IMR-90 (cell line): ENCODE measurements at regions not wholly inside any gene's neighbourhood (a gene's known extent, or its start where the extent isn't known, plus 50 kb on each side); places are given as distances from the start of the nearest gene placed in this dataset.

Source experiments
- ATAC-seq: fragments of 200-7000 bp; cut with Tn5 transposase; 2 replicates; pipeline ENCODE4 v1.9.1; 2020; ENCODE audit warnings: low read depth, mild to moderate bottlenecking, moderate library complexity
- BruUV-seq: library from RNA; stranded (reverse); fragments of 400-500 nt; replicated peaks from 2 replicates; lab custom pipeline; 2021; lab: Mats Ljungman, UMichigan
- CTCF ChIA-PET: fragments of 300-600 bp; formaldehyde crosslinking; extraction: SDS; loops from one replicate; lab custom pipeline; 2021; ENCODE audit warnings: antibody characterized with exemption; lab: Yijun Ruan, JAX
- POLR2A ChIA-PET: fragments of 300-600 bp; sonication (Branson Sonifier 250); formaldehyde crosslinking; loops from one replicate; lab custom pipeline; 2022; ENCODE audit warnings: antibody characterized with exemption; ENCODE audit not compliant: unreplicated experiment; lab: Charles Lee
- DNase-seq: peaks from one replicate; pipeline ENCODE4 v3.0.0; 2013
- H2AFZ ChIP-seq: replicated peaks from 2 replicates; pipeline ENCODE3; 2013; ENCODE audit warnings: low read length, mild to moderate bottlenecking; ENCODE audit not compliant: poor library complexity
- H2AK5ac ChIP-seq: 2 replicates; pipeline ENCODE4 v1.6.1; 2013; ENCODE audit warnings: low read depth, low read length, inconsistent platforms
- H2AK9ac ChIP-seq: replicated peaks from 2 replicates; pipeline ENCODE3; 2013; ENCODE audit warnings: mild to moderate bottlenecking, low read depth, low read length, moderate library complexity; ENCODE audit not compliant: poor library complexity
- H2BK120ac ChIP-seq: 2 replicates; pipeline ENCODE4 v1.6.1; 2013; ENCODE audit warnings: low read depth, low read length, inconsistent platforms
- H2BK15ac ChIP-seq: 3 replicates; pipeline ENCODE4 v1.6.1; 2013; ENCODE audit warnings: low read depth, low read length, inconsistent platforms
- H2BK20ac ChIP-seq: 2 replicates; pipeline ENCODE4 v1.6.1; 2013; ENCODE audit warnings: low read depth, mild to moderate bottlenecking, inconsistent platforms, low read length, moderate library complexity
- H2BK5ac ChIP-seq: 2 replicates; pipeline ENCODE4 v1.6.1; 2013; ENCODE audit warnings: mild to moderate bottlenecking, low read depth, low read length, inconsistent platforms; ENCODE audit not compliant: poor library complexity, severe bottlenecking
- H3K14ac ChIP-seq: replicated peaks from 2 replicates; pipeline ENCODE4 v1.6.1; 2013; ENCODE audit warnings: low read depth, low read length, inconsistent platforms
- H3K18ac ChIP-seq: 2 replicates; pipeline ENCODE4 v1.6.1; 2013; ENCODE audit warnings: low read depth, low read length, control low read depth
- H3K23ac ChIP-seq: 2 replicates; pipeline ENCODE4 v1.6.1; 2013; ENCODE audit warnings: low read depth, low read length, inconsistent platforms
- H3K27ac ChIP-seq: 2 replicates; pipeline ENCODE4 v1.5.1; 2013; ENCODE audit warnings: mild to moderate bottlenecking, control low read depth, low read length; ENCODE audit not compliant: insufficient read depth
- H3K27me3 ChIP-seq: 2 replicates; pipeline ENCODE4 v1.6.1; 2013; ENCODE audit warnings: low read length; ENCODE audit not compliant: control insufficient read depth, insufficient read depth
- H3K36me3 ChIP-seq: 2 replicates; pipeline ENCODE4 v1.6.1; 2013; ENCODE audit warnings: low read length, mixed read lengths; ENCODE audit not compliant: control insufficient read depth, insufficient read depth
- H3K4ac ChIP-seq: 2 replicates; pipeline ENCODE4 v1.6.1; 2013; ENCODE audit warnings: low read depth, low read length, inconsistent platforms
- H3K4me1 ChIP-seq: 2 replicates; pipeline ENCODE4 v1.6.1; 2013; ENCODE audit warnings: low read length, mixed read lengths; ENCODE audit not compliant: control insufficient read depth, insufficient read depth
- H3K4me2 ChIP-seq: 2 replicates; pipeline ENCODE4 v1.6.1; 2013; ENCODE audit warnings: low read depth, mild to moderate bottlenecking, control low read depth, low read length, moderate library complexity
- H3K4me3 ChIP-seq: 2 replicates; pipeline ENCODE4 v1.5.1; 2013; ENCODE audit warnings: low read depth, mild to moderate bottlenecking, control low read depth, low read length, moderate library complexity; ENCODE audit not compliant: insufficient read depth
- H3K56ac ChIP-seq: 2 replicates; pipeline ENCODE4 v1.6.1; 2013; ENCODE audit warnings: low read length, inconsistent platforms; ENCODE audit not compliant: insufficient read depth; ENCODE audit errors: extremely low read depth
- H3K79me1 ChIP-seq, 2 experiments: 2 replicates each; pipeline ENCODE4 v1.6.1; 2013; ENCODE audit warnings: low read length in 2 of 2, inconsistent platforms in 1 of 2, low read depth in 1 of 2
- H3K9ac ChIP-seq: 2 replicates; pipeline ENCODE4 v1.6.1; 2013; ENCODE audit warnings: low read depth, low read length, control low read depth
- H3K9me1 ChIP-seq: 2 replicates; pipeline ENCODE4 v1.6.1; 2013; ENCODE audit warnings: low read length, inconsistent platforms; ENCODE audit not compliant: insufficient read depth
- H3K9me3 ChIP-seq: 2 replicates; pipeline ENCODE4 v1.6.1; 2013; ENCODE audit warnings: low read length; ENCODE audit not compliant: control insufficient read depth, insufficient read depth
- H4K20me1 ChIP-seq: 2 replicates; pipeline ENCODE4 v1.6.1; 2013; ENCODE audit warnings: low read length, inconsistent platforms; ENCODE audit not compliant: insufficient read depth
- H4K5ac ChIP-seq: 2 replicates; pipeline ENCODE4 v1.6.1; 2013; ENCODE audit warnings: mild to moderate bottlenecking, low read depth, low read length, control low read depth
- H4K8ac ChIP-seq, 2 experiments: 2 replicates each; pipeline ENCODE4 v1.6.1; 2013; ENCODE audit warnings: low read depth in 2 of 2, low read length in 2 of 2, control low read depth in 1 of 2, inconsistent platforms in 1 of 2
- H4K91ac ChIP-seq: 2 replicates; pipeline ENCODE4 v1.6.1; 2013; ENCODE audit warnings: low read depth, low read length, inconsistent platforms; ENCODE audit not compliant: insufficient read depth
- CEBPB ChIP-seq: IDR thresholded peaks from 2 replicates; pipeline ENCODE4 v1.6.1; 2012; ENCODE audit warnings: low read depth, low read length, improper control_type of control experiment
- MAZ ChIP-seq: IDR thresholded peaks from 2 replicates; pipeline ENCODE4 v1.6.1; 2012; ENCODE audit warnings: low read depth, mild to moderate bottlenecking, low read length, improper control_type of control experiment, moderate library complexity, borderline replicate concordance
- RAD21 ChIP-seq: IDR thresholded peaks from 2 replicates; pipeline ENCODE4 v1.6.1; 2012; ENCODE audit warnings: low read length, improper control_type of control experiment
- RFX5 ChIP-seq: IDR thresholded peaks from 2 replicates; pipeline ENCODE4 v1.8.0; 2012; ENCODE audit warnings: low read depth, mild to moderate bottlenecking, low read length, moderate library complexity
- WGBS, 2 experiments: methylation state at CpG; one replicate each; pipeline versions ENCODE4 v1.1.5 to v1.1.7; 2013; ENCODE audit warnings: missing lambda C conversion rate in 2 of 2; ENCODE audit not compliant: insufficient read length in 1 of 2; ENCODE audit errors: extremely low coverage in 2 of 2; 5-methylcytosine and 5-hydroxymethylcytosine counted together
- dilution Hi-C: fragments of 300-500 bp; cut with HindIII; formaldehyde crosslinking; loops from one replicate; pipeline ENCODE4 v1.14.3; 2018; ENCODE audit warnings: low sequenced_read_pairs; ENCODE audit not compliant: unreplicated experiment
- in situ Hi-C: fragments of 300-500 bp; cut with MboI; formaldehyde crosslinking; loops from 3 replicates; pipeline ENCODE4 v1.14.3; 2019; ENCODE audit warnings: low sequenced_read_pairs, inconsistent platforms, mixed read lengths
- intact Hi-C: fragments of 100-400 bp; cut with micrococcal nuclease; formaldehyde crosslinking; loops from 2 replicates; pipeline ENCODE4 v1.10.0; 2022
- TF ChIP-seq, protein P1 (sequence below): conservative IDR thresholded peaks from 2 replicates; pipeline ENCODE4 v1.5.1; 2012; ENCODE audit warnings: mild to moderate bottlenecking, low read depth, low read length, improper control_type of control experiment

DNA sequence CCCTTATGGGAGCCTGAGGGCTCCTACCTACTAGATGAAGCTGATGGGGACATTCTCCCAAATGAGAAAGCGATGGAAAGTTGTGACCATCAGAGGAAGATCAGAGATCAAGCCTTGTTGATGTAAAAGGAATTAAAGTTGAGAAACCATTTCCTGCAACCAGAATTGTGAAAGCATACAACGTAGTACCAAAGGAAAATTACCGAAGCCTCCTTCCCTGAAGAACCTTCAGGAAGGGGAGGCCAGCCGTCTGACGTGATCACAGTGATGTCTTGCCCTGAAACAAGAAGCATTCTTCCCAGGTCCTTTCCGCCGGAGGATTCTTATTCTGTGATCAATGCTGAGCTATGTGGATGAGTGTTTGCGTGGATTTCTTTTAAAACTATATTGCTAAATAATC is 211.6 kb upstream of the TNP1 start:
- dilution Hi-C loops (no loop called here), intact Hi-C loops (no loop called here), in situ Hi-C loops (no loop called here)
- Histone ChIP-seq H2AK9ac (no peak overlapping the region), H3K9me3 (peaks cover 4% of the 10 kb centered on the region), H3K4ac (0 out of 2 replicates have a peak overlapping the region, but pooled peaks have one; percentile 49), H3K23ac (no peak overlapping the region), H2BK15ac (peak overlapping the region; percentile 90; the same call in 2 of the 3 replicates), H3K4me3 (no peak overlapping the region), H4K20me1 (no peaks in the 10 kb centered on the region), H2AK5ac (peak overlapping the region; percentile 32), H4K8ac (peak overlapping the region; percentile 56 to 68; a peak in 3 of 4 replicates), H4K91ac (peak overlapping the region; percentile 36; the same call in 1 of the 2 replicates), H3K9me1 (peaks cover 19% of the 10 kb centered on the region), H2AFZ (no peak overlapping the region), H3K56ac (no peak overlapping the region), H3K4me2 (no peak overlapping the region), H3K79me1 (no peaks in the 10 kb centered on the region), H2BK20ac (peak overlapping the region; percentile 76; the same call in 1 of the 2 replicates), H2BK120ac (peak overlapping the region; percentile 80), H3K18ac (peak overlapping the region; percentile 80), H3K9ac (peak overlapping the region; percentile 39; the same call in 1 of the 2 replicates), H3K36me3 (no peaks in the 10 kb centered on the region), H3K14ac (0 out of 2 replicates have a peak overlapping the region, but pooled peaks have one; percentile 11), H3K27ac (peak overlapping the region; percentile 74), H3K27me3 (no peaks in the 10 kb centered on the region), H2BK5ac (no peak overlapping the region), H3K4me1 (peaks cover 14% of the 10 kb centered on the region), H4K5ac (peak overlapping the region; percentile 83)
- peak; percentile 68 for DNase-seq
- WGBS, 2 experiments: no CpG with 5 or more reads among the region's 8 CpGs
- CTCF ChIA-PET: interaction anchor here (0.6 kb wide), 2 partner anchors 260 to 386 kb away, joined by 3 read pairs; no protein-coding TSS in a partner anchor
- TF ChIP-seq RAD21: no peak
- TF ChIP-seq CEBPB: peak; percentile 39; the same call in 1 of the 2 replicates
- TF ChIP-seq, protein P1, sequence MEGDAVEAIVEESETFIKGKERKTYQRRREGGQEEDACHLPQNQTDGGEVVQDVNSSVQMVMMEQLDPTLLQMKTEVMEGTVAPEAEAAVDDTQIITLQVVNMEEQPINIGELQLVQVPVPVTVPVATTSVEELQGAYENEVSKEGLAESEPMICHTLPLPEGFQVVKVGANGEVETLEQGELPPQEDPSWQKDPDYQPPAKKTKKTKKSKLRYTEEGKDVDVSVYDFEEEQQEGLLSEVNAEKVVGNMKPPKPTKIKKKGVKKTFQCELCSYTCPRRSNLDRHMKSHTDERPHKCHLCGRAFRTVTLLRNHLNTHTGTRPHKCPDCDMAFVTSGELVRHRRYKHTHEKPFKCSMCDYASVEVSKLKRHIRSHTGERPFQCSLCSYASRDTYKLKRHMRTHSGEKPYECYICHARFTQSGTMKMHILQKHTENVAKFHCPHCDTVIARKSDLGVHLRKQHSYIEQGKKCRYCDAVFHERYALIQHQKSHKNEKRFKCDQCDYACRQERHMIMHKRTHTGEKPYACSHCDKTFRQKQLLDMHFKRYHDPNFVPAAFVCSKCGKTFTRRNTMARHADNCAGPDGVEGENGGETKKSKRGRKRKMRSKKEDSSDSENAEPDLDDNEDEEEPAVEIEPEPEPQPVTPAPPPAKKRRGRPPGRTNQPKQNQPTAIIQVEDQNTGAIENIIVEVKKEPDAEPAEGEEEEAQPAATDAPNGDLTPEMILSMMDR: no peak
- no peak for TF ChIP-seq RFX5
- no peak for TF ChIP-seq MAZ
- BruUV-seq: no TSS peak
- POLR2A ChIA-PET: no interaction called here
- ATAC-seq: peak; percentile 22; the same call in 1 of the 2 replicates
